ENCODE measurements at regions not wholly inside any gene's neighbourhood (a gene's known extent, or its start where the extent isn't known, plus 50 kb on each side); places are given as distances from the start of the nearest gene placed in this dataset.
"Not testable (repeated sequence)": the region's sequence is repeated elsewhere in the genome, so short reads cannot be mapped to it uniquely, and the experiment has no call there.

DNA sequence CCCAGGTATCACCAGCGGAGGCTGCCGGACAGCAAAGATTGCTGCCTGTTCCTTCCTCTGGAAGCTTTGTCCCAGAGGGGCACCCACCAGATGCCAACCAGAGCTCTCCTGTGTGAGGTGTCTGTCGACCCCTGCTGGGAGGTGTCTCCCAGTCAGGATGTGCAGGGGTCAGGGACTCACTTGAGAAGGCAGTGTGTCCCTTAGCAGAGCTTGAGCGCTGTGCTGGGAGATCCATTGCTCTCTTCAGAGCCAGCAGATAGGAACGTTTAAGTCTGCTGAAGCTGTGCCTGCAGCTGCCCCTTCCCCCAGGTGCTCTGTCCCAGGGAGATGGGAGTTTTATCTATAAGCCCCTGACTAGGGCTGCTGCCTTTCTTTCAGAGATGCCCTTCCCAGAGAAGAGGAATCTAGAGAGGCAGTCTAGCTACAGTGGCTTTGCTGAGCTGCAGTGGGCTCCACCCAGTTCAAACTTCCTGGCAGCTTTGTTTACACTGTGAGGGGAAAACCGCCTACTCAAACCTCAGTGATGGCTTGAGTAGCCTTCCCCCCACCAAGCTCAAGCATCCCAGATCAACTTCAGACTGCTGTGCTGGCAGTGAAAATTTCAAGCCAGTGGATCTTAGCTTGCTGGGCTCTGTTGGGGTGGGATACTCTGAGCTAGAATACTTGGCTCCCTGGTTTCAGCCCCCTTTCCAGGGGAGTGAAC lies 253.7 kb downstream of the SPATA31A6 start:
- not testable (repeated sequence) for DNase-seq

DNA sequence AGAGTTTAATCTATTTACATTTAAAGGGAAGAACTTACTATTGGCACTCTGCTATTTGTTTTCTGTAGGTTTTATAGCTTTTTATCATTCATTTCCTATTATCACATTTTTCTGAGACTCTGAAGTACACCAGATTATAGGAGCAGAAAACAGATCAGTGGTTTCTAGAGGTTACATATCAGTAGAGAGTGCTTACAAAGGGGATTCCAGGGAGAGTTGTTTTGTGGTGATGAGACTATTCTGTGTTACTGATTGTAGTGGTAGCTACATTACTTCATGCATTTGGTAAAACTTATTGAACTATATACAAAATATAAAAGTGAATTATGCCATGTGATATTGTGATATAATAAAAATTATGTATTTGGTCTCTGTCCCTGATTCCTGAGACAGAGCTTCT lies 259.2 kb downstream of the SPATA31A6 start:
- not testable (repeated sequence) for DNase-seq

DNA sequence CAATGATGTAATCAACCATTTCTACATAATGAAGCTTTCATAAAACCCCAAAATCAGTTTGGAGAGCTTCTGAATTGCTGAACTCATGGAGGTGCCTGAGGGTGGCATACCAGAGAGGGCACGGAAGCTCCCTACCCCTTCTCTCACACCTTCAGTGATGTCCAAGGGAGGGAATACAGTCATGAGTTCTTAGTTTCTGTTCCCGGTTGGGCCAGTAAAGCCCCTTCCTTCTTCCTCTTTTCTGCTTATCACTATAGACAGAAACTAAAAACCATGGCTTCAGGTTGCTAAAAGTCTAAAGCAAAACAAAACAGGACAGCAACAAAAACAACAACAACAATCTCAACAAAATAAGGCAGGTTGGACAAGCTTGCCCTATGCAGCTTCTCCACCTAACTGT lies 260.0 kb downstream of the SPATA31A6 start:
- DNase-seq = not testable (repeated sequence)

DNA sequence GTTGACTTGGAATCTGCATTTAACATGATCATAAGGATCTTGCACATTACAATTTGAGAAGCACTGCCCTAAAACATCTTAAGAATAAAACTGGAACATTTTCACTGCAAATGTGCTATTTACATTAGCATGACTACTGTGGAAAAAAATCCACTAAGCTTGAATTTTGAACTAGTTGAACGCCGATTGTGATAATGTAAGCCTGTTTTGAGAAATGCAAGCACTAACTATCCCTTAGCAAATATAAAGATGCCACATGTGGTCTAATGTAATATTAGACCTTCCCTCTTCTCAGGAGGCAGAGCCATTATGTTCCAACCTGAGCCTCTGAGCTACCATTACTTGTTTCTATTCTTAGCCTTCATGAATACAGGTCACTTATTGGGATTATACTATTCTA lies 278.0 kb downstream of the SPATA31A6 start:
- DNase-seq = not testable (repeated sequence)

DNA sequence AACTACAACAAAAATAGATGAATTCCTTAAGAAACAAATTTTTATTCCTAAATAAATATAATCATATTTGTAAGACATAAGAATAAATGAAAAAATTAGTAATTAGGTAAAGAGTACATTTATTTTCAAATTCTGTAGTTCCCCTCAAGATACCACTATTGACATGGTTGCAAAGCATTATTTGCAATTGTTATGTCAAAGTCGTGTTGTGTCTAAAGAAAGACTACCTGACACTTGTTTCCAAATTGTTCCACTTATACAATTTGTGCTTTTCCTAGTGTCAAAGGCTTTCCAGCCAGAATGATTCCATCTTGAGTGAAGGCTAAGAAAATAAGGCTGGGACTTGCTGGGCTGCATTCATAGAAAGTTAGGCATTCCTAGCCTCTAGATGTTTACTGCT lies 278.4 kb downstream of the SPATA31A6 start:
- DNase-seq = not testable (repeated sequence)

DNA sequence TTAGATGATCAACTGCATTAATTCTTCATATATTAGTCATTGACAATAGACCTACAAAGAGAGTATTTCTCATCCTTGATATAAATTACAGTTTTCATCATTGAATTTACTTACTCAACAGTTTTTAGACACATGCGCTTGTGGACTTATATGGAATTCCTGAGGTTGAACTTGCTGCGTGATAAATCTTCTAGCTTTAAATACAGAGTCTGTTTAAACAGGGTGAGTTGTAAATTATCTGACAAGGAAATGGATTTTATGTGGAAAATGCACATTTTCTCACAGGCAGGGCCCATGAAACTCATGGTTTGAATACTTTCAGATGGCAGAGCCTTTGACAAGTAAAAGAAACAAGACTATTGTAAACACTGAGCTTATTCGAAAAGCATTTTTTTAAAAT lies 280.5 kb downstream of the SPATA31A6 start:
- not testable (repeated sequence) for DNase-seq

DNA sequence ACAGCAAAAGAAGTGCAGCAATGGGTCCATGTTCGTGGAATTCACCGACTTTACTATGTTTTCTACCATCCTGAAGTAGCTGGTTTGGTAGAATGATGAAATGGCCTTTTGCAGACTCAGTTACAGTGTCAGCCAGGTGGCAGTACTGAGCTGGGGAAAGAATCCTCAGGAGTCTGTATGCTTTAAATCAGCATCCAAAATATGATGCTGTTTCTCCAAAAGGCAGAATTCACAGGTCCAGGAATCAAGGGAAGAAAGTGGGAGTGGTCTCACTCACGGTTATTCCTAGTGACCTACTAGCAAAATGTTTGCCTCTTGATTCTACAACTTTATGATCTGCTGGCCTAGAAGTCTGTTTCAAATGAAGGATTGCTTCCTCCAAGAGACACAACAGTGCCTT lies 287.1 kb downstream of the SPATA31A6 start:
- DNase-seq = not testable (repeated sequence)

DNA sequence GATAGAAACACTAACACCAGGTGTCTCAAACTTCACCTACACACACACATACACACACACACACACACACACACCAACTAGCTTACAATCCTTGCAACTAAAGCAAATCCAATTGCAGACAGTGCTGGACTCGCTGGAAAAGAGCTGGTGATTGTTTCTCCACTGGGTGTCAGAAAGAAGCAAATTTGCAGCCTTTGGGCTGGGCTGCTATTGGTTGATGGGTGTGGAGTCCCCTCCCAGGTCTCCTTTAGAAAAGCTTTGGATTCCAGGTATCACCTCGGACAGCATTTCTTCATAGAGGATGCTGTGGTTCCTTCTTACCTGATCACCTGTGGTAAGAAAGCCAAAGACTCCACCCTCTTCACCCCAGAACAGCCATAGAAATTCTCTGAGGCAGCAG lies 307.5 kb downstream of the SPATA31A6 start:
- DNase-seq = not testable (repeated sequence)

DNA sequence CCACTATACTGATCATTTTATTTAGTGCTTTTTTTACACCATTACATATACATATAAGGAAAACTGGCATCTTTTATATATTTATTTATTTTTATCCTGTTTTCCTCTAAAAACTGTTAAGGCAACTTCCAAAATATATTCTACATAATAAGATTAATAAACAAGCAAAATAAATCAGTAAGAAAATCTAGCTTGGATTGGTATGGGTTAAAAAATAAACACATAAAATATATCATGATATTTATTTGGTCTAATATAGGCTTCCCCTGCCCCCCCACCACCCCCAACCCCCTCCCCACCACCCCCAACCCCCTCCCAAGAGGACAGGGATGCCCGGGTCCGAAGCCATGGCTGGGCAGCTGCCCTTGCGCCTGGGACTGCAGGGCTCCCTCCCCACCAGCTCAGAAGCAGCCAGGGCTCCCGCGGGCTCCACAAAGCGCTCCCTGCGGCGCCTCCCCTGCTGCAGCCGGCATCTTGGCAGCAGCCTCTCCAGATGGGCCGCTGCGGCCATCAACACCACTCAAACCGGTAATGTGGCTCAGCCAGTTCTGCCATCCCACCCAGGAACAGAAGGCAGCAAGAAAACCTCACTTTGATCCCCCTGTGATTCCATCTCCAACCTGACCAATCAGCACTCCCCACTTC lies 319.3 kb downstream of the SPATA31A6 start:
- DNase-seq = not testable (repeated sequence)

DNA sequence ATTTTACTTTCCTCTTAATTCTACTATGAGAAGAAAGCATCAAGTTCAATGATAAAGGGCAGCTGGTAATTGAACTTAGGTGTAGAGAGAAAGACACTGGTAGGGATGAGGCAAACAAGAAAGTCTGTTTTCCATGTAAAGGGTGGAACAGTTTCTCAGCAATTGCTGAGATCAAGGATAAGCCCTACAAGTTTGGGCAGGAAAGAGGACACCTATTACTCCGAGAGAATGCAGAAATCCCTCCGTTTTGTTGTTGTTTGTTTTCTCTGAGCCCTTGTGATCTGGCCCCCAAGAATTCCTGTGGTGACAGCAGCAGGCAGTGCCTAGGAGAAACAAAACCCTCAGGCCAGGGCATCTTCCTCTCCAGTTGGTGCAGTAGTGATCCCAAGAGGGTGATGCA lies 324.7 kb downstream of the SPATA31A6 start:
- DNase-seq = not testable (repeated sequence)

DNA sequence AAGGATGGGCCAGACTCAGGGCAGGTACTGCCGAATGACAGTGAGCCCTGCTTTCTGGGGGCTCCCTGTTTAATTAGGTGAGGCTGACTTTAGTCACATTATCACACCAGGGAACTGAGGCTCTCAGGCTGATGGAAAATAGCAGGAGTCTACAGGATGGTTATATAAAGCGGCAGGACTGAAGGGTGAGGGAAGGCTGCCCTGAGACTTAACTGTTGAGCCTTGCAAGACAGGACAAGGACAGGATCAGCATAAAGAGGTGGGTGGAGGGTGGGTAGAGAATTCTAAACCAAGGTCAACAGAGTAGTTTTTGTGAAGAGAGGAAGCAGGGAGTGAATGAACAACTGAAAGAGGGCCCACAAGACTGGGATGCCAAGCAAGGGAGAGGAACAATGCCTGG lies 330.1 kb downstream of the SPATA31A6 start:
- not testable (repeated sequence) for DNase-seq

DNA sequence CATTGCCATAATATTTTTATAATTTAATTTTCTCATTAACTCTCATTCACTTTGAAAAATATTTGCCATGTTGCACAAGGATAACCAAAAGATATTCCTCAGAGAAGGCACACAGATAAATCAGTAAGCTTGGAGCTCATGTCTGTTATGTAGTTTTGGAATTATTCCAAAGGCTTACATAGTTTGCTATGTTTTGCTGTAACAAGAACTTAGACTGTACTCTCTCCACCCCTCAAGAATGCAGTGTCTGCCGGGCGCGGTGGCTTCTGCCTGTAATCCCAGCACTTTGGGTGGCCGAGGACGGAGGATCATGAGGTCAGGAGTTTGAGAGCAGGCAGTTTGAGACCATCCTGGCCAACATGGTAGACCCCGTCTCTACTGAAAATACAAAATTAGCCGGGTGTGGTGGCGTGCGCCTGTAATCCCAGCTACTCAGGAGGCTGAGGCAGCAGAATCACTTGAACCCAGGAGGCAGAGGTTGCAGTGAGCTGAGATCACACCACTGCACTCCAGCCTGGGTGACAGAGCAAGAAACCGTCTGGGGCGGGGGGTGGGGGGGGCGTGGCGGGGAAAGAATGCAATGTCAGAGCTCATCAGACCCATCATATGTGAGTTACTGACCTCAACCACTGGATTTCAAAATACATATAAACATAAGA lies 351.0 kb downstream of the SPATA31A6 start:
- not testable (repeated sequence) for DNase-seq

DNA sequence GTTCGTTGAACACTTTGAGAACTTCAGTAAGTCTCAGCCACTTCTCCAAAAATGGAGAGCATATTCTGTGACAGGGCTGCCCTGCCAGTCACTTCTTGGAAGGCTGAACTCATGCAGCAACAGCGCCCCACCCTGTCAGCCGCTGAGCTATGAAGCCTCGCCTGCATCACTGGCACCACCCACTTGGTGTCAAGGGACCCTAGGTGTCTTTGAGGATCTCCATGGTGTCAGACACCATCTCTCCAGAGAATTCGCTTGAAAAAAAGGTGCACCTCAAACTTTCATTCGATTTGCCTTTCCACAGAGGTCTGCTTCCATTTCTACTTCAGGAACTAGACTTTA lies 351.5 kb downstream of the SPATA31A6 start:
- DNase-seq = peak; percentile 0 to 2

DNA sequence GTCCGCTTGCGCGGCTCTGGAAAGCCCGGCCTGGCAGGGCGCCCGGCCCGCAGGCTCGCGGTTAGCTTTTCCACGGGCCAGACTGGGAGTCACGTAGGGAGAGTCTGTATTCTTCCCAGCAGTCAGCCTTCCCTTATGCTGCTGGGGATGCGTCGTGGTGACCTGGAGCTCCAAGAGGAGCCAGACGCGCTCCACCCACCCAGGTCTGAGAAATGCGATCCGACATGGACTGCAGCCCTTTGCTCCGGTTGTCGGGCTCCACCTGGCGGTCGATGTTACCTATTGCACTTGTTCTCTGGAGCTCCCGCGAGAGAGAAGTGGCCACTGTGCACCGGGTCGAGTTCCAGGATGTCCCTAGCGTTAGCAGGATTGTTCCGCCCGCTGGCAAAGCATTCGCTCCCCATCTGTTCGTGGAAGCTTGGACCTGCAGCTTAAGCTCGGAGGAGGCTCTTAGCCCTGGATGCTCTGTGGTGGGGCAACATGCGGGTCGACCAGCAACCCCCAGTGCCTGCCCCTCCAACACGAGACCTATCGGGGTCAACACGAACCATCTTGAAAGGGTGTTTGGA lies 367.4 kb downstream of the SPATA31A6 start:
- DNase-seq = not testable (repeated sequence)

DNA sequence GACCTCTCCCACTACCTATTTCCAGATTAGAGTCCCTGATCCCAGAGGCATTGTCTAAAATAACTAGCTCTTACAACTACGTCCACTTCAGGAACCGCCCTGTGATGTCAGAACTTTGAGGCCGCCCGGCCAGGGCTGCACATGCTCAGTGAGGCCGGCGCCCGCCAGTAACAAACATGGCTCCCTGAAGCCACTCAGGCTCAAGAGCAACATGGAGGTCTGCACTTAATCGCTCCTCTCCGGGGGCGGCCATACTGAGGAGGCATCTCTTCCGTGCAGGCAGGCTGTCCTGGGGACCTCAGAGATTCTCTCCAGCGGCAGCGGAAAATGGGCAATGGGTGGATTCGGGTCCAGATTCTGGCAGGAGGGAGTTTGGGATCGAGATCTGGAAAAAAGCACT lies 385.1 kb downstream of the SPATA31A6 start:
- DNase-seq = not testable (repeated sequence)

DNA sequence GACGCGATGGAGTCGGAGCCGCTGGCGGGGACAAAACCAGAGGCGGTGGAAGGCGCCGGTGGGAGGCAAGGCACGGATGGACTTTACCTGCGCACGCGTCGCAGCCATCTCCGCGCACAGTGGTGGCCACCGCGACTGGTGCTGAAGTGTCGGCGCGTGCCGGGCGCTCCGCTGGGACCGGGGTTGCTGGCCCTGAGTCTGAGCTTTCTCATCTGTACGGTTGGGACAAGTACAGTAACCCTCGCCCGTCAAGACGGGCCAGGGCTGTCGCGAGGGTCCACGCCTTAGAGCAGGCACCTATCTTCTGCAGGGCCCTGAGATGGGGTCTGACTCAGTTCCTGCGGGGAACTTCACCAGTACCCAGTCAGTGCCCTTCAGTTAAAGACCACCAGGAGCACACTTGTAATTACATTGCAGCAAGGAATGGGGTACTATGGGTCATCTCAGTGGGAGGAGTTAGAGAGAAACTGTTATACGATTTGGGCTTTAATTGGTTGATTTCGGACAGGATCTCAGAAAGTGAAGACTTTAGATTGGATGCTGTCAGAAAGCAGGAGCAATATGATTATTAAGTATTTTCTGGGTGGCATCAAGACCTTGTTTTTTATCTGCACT lies 385.6 kb downstream of the SPATA31A6 start:
- not testable (repeated sequence) for DNase-seq

DNA sequence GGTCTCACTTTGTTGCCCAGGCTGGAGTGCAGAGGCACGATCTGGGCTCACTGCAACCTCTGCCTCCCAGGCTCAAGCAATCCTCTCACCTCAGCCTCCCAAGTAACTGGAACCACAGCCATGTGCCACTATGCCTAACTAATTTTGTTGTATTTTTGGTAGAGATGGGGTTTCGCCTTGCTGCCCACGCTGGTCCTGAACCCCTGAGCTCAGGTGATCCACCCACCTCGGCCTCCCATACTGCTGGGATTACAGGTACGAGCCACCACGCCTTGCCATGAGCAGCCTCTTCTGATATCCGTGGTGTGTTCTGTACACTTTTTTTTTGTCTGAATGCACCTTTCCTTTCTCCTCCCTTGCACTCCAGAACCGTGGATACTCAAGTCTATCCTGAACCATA lies 394.4 kb downstream of the SPATA31A6 start:
- not testable (repeated sequence) for DNase-seq

All from activated CD4-positive, alpha-beta T cell treated with anti-CD3 and anti-CD28 coated beads, Interleukin-2, amount 50 U/mL, for 4 hours (primary cell).